Stimulated activated CD4-positive, alpha-beta T cell treated with anti-CD3 and anti-CD28 coated beads, Interleukin-15, amount 100 ng/mL, for 48 hours (primary cell): ENCODE measurements at regions not wholly inside any gene's neighbourhood (a gene's known extent, or its start where the extent isn't known, plus 50 kb on each side); places are given as distances from the start of the nearest gene placed in this dataset.
"Not testable (repeated sequence)": the region's sequence is repeated elsewhere in the genome, so short reads cannot be mapped to it uniquely, and the experiment has no call there.

Source experiments
- DNase-seq, 2 donors: peaks; one replicate each; pipeline ENCODE4 v3.0.0-alpha.2; 2020; ENCODE audit warnings: low read depth in 2 of 2

GRCh38 chr10:28444031-28444430, 88.9 kb upstream of the WAC start:
- DNase-seq = no peak

GRCh38 chr10:28445516-28445915, 87.4 kb upstream of the WAC start:
- no peak for DNase-seq

GRCh38 chr10:28449382-28449781, 83.5 kb upstream of the WAC start:
- DNase-seq = no peak

GRCh38 chr10:28449926-28450325, 83.0 kb upstream of the WAC start:
- DNase-seq = no peak

- DNase-seq = no peak
These were observed 79.0 kb upstream of the WAC start for GRCh38 chr10:28453926-28454325.

- no peak for DNase-seq
These were observed 75.8 kb upstream of the WAC start for GRCh38 chr10:28457110-28457509.

- not testable (repeated sequence) for DNase-seq
These were observed 75.0 kb upstream of the WAC start for GRCh38 chr10:28457873-28458272.

- DNase-seq = no peak
These were observed 73.3 kb upstream of the WAC start for GRCh38 chr10:28459453-28460144.

GRCh38 chr10:28463141-28463540, 69.8 kb upstream of the WAC start:
- DNase-seq = no peak

GRCh38 chr10:28463676-28464395, 69.1 kb upstream of the WAC start:
- no peak for DNase-seq

GRCh38 chr10:28467615-28468014, 65.3 kb upstream of the WAC start:
- no peak for DNase-seq

- DNase-seq = no peak
These were observed 64.0 kb upstream of the WAC start for GRCh38 chr10:28468707-28469483.

GRCh38 chr10:28470873-28471651, 61.9 kb upstream of the WAC start:
- DNase-seq = no peak

- no peak for DNase-seq
These were observed 61.3 kb upstream of the WAC start for GRCh38 chr10:28471652-28472050.

- DNase-seq = no peak
These were observed 54.3 kb upstream of the WAC start for GRCh38 chr10:28478646-28479045.

GRCh38 chr10:28479425-28479865, 53.5 kb upstream of the WAC start:
- DNase-seq = no peak

GRCh38 chr10:28479927-28480627, 52.8 kb upstream of the WAC start:
- no peak for DNase-seq

GRCh38 chr10:28480628-28480965, 52.3 kb upstream of the WAC start:
- no peak for DNase-seq

- DNase-seq = not testable (repeated sequence)
These were observed 51.6 kb upstream of the WAC start for GRCh38 chr10:28481346-28481745.

- DNase-seq = no peak
These were observed 51.0 kb upstream of the WAC start for GRCh38 chr10:28481968-28482367.
